Brain microvascular endothelial cell (primary cell): ENCODE measurements at regions not wholly inside any gene's neighbourhood (a gene's known extent, or its start where the extent isn't known, plus 50 kb on each side); places are given as distances from the start of the nearest gene placed in this dataset.

Experiments
- DNase-seq: peaks from one replicate; pipeline ENCODE4 v3.0.0-alpha.2; 2020
- H3K27ac ChIP-seq: fragments of 250-450 bp; sonication (Bioruptor Pico); 2 replicates; pipeline ENCODE4 v1.5.1; 2020; ENCODE audit warnings: mild to moderate bottlenecking, moderate library complexity
- H3K27me3 ChIP-seq: fragments of 250-450 bp; sonication (Bioruptor Pico); replicated peaks from 2 replicates; pipeline ENCODE4 v1.5.1; 2020; ENCODE audit warnings: mild to moderate bottlenecking
- H3K36me3 ChIP-seq: fragments of 250-450 bp; sonication (Bioruptor Pico); replicated peaks from 2 replicates; pipeline ENCODE4 v1.5.1; 2020; ENCODE audit warnings: mild to moderate bottlenecking
- H3K4me3 ChIP-seq: 2 replicates; pipeline ENCODE4 v1.5.1; 2011; ENCODE audit warnings: low read depth, mild to moderate bottlenecking, control low read depth, low read length, moderate library complexity
- in situ Hi-C: cut with HindIII; loops from 2 replicates; pipeline ENCODE4 v1.10.0; 2017; ENCODE audit warnings: low sequenced_read_pairs, low pct_ligation_motif_present
- TF ChIP-seq, protein P1 (sequence below): IDR thresholded peaks from 2 replicates; pipeline ENCODE4 v1.5.1; 2011; ENCODE audit warnings: low read depth, mild to moderate bottlenecking, moderate library complexity, low read length, control low read depth, inconsistent platforms; ENCODE audit errors: missing control alignments

DNA sequence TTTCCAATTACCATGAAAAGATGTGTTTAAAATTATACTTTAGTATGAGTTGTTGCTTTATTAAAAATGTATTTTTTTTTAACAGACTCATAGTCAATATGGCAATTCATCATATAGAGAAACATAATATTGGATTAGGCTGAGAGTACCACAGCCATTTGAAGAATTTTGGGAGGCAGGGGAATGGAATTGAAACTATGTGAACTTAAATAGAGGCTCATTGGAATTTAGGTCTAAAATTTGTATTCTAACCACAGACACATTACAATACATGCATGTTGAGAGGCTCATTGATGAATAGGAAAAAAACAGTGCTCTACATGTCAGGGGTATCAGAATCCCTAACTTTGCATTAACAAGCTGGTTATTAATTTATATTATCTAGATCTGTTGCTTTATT is 269.6 kb downstream of the DKK2 start:
- peak; percentile 31 for DNase-seq
- Histone ChIP-seq H3K36me3 (no peaks in the 10 kb centered on the region), H3K27ac (no peak overlapping the region), H3K4me3 (no peak overlapping the region), H3K27me3 (no peaks in the 10 kb centered on the region)
- in situ Hi-C loops, result no loop called here
- TF ChIP-seq, protein P1, sequence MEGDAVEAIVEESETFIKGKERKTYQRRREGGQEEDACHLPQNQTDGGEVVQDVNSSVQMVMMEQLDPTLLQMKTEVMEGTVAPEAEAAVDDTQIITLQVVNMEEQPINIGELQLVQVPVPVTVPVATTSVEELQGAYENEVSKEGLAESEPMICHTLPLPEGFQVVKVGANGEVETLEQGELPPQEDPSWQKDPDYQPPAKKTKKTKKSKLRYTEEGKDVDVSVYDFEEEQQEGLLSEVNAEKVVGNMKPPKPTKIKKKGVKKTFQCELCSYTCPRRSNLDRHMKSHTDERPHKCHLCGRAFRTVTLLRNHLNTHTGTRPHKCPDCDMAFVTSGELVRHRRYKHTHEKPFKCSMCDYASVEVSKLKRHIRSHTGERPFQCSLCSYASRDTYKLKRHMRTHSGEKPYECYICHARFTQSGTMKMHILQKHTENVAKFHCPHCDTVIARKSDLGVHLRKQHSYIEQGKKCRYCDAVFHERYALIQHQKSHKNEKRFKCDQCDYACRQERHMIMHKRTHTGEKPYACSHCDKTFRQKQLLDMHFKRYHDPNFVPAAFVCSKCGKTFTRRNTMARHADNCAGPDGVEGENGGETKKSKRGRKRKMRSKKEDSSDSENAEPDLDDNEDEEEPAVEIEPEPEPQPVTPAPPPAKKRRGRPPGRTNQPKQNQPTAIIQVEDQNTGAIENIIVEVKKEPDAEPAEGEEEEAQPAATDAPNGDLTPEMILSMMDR, result no peak

DNA sequence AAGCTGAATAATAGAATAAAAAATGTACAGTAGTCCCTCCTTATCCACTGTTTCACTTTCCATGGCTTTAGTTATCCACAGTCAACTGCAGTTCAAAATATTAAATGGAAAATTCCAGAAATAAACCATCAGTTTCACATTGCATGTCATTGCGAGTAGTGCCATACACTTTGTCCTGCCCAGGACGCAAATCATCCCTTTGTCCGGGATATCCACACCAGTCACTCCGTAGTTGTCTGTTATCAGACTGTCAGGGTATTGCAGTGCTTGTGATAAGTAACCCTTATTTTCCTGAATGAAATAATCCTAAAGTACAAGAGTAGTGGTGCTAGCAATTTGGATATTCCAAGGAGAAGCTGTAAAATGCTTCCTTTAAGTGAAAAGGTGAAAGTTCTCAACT is 271.3 kb downstream of the DKK2 start:
- Histone ChIP-seq H3K36me3 (no peaks in the 10 kb centered on the region), H3K4me3 (no peak overlapping the region), H3K27ac (no peak overlapping the region), H3K27me3 (no peaks in the 10 kb centered on the region)
- TF ChIP-seq, protein P1, result no peak
- no peak for DNase-seq
- in situ Hi-C loops, result no loop called here

DNA sequence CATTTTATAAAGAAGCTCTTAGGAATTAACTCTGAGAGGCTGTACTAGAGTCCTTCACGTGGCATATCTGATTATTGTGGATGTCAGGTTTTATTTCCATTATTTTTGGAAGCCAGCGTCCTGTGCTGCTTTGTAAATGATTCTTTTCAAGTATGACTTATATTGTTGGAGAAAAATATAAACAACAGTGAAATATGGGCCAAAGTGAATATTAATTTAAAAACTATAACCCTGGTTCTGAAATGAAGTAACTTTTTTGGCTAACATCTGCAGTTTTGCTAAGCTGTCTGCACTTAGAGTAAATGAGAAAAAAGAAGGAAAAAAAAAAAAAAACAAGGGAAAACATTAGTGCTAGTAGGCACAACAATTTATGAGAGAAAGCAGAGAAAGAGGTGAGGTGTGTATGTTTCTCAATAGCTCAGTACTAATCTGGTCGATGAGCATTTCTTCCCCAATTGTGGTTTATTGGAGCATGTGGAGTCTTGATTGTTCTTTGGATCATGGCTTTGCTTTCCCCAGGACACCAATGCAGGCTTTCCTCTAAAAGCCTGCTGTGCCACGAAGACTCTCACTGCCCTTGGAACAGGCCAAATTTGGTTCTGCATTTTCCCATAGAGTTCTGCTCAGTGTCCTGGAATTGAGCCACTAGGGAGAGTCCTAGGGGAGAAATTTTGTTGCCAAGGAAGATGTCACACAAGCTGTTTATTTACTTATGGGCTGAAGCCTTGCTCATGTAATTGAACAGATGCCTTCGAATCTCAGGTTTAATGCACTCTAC is 273.3 kb downstream of the DKK2 start:
- in situ Hi-C loops, result no loop called here
- no peaks in the 10 kb centered on the region for H3K27me3 ChIP-seq
- no peak for DNase-seq
- no peaks in the 10 kb centered on the region for H3K36me3 ChIP-seq
- H3K27ac ChIP-seq, result no peak overlapping the region
- no peak overlapping the region for H3K4me3 ChIP-seq
- TF ChIP-seq, protein P1, result no peak

DNA sequence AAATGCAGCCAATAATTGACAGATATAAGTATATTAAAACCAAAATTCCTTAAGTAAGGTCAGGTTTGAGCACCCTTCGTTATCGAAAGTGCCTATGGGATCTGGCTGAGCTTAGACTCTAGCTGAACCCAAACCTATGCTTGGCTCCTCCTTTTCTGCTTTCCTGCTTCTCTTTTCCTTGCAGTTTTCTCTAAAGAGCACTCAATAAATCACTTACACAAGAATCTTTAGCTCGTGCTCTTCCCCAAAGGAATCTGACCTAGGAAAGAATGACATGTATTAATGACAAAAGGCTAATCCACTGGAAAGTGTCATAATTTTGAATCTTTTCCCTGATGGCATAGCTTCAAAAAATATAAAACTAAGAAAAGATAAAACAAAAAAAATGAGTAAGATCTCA is 282.7 kb downstream of the DKK2 start:
- in situ Hi-C loops, result no loop called here
- H3K27ac ChIP-seq, result no peak overlapping the region
- no peaks in the 10 kb centered on the region for H3K36me3 ChIP-seq
- no peak for DNase-seq
- no peaks in the 10 kb centered on the region for H3K27me3 ChIP-seq
- H3K4me3 ChIP-seq, result no peak overlapping the region
- TF ChIP-seq, protein P1, result no peak

DNA sequence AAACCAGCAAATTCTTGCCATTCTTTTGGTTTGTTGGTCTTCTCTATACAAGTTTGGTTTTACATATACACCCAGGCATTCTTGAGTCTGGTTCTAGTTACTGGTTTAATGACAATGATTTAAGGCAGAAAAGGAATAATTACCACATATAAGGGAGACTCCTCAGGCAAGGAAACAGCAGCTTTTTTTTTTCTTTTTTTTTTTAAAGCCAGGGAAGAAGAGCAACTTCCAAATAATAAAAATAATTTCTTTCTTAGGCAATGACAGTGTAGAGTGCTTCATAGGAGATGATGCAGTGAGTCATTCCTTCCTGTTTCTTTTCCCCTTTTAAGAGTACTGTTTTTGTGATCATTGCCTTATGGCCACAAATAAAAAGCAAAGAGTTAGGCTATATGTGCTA is 289.7 kb downstream of the DKK2 start:
- Histone ChIP-seq H3K27ac (no peak overlapping the region), H3K36me3 (no peaks in the 10 kb centered on the region), H3K4me3 (no peak overlapping the region), H3K27me3 (no peaks in the 10 kb centered on the region)
- peak; percentile 6 for DNase-seq
- TF ChIP-seq, protein P1, result no peak
- in situ Hi-C loops, result no loop called here

DNA sequence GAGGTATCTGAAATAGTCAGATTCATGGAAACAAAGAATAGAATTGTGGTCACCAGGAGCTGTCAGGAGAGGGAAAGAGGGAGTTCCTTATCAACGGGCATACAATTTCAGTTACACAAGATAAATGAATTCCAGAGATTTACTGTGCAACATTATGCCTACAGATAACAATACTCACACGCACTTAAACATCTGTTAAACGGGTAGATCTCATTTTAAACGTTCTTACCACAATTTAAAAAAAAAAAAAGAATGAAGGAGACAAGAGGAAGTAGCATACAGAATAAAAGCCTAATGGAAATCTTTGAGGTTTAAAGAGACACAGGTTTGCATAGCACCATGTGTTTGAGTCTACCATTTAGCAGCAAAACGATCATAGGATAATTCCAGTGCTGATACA is 298.0 kb downstream of the DKK2 start:
- Histone ChIP-seq H3K27ac (no peak overlapping the region), H3K36me3 (no peaks in the 10 kb centered on the region), H3K4me3 (no peak overlapping the region), H3K27me3 (no peaks in the 10 kb centered on the region)
- TF ChIP-seq, protein P1, result no peak
- in situ Hi-C loops, result no loop called here
- DNase-seq, result no peak
